ENCODE measurements at regions not wholly inside any gene's neighbourhood (a gene's known extent, or its start where the extent isn't known, plus 50 kb on each side); places are given as distances from the start of the nearest gene placed in this dataset.

- no peak for TF ChIP-seq CTCF (IDR thresholded peaks at IDR 0.05)
- no peak for TF ChIP-seq EP300 (IDR thresholded peaks at IDR 0.05)
- no peak for TF ChIP-seq POLR2A (IDR thresholded peaks at IDR 0.05)
Measured at GRCh38 chr4:160020804-160021203, 917.9 kb downstream of the RAPGEF2 start.

All from ovary (tissue), 3 donors.